HUES64 (cell line): ENCODE measurements at regions not wholly inside any gene's neighbourhood (a gene's known extent, or its start where the extent isn't known, plus 50 kb on each side); places are given as distances from the start of the nearest gene placed in this dataset.

Experiments used
- H3K27ac ChIP-seq: 2 replicates; pipeline ENCODE4 v1.7.0; 2013; ENCODE audit warnings: low read depth, low read length, inconsistent platforms
- H3K27me3 ChIP-seq: 2 replicates; pipeline ENCODE4 v1.6.1; 2013; ENCODE audit warnings: mild to moderate bottlenecking, low read length; ENCODE audit not compliant: insufficient read depth
- H3K36me3 ChIP-seq: 2 replicates; pipeline ENCODE4 v1.6.1; 2013; ENCODE audit warnings: mild to moderate bottlenecking, low read length; ENCODE audit not compliant: insufficient read depth
- H3K4me1 ChIP-seq: 2 replicates; pipeline ENCODE4 v1.6.1; 2013; ENCODE audit warnings: mild to moderate bottlenecking, low read length, moderate library complexity; ENCODE audit not compliant: insufficient read depth
- H3K4me3 ChIP-seq: 2 replicates; pipeline ENCODE4 v1.5.1; 2013; ENCODE audit warnings: mild to moderate bottlenecking, low read length, moderate library complexity
- H3K9ac ChIP-seq: 2 replicates; pipeline ENCODE4 v1.6.1; 2013; ENCODE audit warnings: mild to moderate bottlenecking, low read depth, low read length
- H3K9me3 ChIP-seq: 2 replicates; pipeline ENCODE4 v1.6.1; 2013; ENCODE audit warnings: low read depth, low read length; ENCODE audit not compliant: insufficient read depth
- WGBS: fragments of 150-250, 120-280 bp; methylation state at CpG from one replicate; pipeline ENCODE4 v1.1.7; 2013; ENCODE audit warnings: missing lambda C conversion rate; 5-methylcytosine and 5-hydroxymethylcytosine counted together

DNA sequence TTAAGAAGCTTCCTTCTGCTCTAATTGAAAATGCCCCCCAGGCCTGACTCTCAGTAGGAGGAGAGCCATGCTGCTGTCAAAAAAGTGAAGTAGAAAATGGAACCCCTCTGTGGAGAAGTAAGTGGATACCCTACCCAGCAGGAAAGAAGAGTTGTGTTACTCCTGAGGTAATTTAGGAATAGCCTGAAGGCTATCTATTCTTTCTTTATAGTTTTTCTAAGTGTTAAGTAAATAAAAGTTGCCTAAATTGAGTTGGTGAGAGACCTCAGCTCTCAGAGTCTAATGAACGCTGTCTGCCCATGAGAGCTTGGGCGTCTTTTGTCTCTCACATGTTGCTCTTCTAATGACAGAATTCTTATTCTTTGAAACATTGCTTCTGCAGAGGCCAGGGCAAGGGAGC, 116.2 kb downstream of the NSUN3 start:
- Histone ChIP-seq H3K4me3 (no peak overlapping the region), H3K27me3 (no peaks in the 10 kb centered on the region), H3K4me1 (peaks cover 6% of the 10 kb centered on the region; the same call in 1 of the 2 replicates), H3K27ac (no peak overlapping the region), H3K9me3 (no peaks in the 10 kb centered on the region), H3K36me3 (no peaks in the 10 kb centered on the region), H3K9ac (no peak overlapping the region)
- 95% methylated on average over 2 of the region's 2 CpGs for WGBS

DNA sequence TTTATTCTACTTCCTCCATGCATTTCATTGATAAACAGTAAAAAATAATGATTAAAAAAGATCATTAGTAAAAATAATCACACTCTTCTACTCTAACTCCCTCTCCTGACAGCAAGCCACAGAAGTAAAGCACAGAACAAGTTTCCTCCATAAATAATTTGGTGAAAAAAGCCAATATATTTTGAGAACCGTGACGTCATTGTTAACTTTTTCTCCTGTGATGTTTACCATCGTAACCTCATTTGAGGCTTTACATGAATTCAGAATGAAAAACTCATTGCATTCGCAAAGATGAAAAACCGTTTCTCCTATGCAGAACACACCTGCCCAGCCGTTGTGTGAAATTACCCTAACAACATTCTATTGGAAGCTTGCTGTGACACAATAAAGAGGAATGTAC, 120.7 kb downstream of the NSUN3 start:
- Histone ChIP-seq H3K27ac (no peak overlapping the region), H3K27me3 (no peaks in the 10 kb centered on the region), H3K4me3 (no peak overlapping the region), H3K4me1 (0 out of 2 replicates have a peak, but pooled peaks cover 3% of the 10 kb centered on the region), H3K36me3 (no peaks in the 10 kb centered on the region), H3K9me3 (no peaks in the 10 kb centered on the region), H3K9ac (no peak overlapping the region)
- 94% methylated on average over 6 of the region's 6 CpGs for WGBS

DNA sequence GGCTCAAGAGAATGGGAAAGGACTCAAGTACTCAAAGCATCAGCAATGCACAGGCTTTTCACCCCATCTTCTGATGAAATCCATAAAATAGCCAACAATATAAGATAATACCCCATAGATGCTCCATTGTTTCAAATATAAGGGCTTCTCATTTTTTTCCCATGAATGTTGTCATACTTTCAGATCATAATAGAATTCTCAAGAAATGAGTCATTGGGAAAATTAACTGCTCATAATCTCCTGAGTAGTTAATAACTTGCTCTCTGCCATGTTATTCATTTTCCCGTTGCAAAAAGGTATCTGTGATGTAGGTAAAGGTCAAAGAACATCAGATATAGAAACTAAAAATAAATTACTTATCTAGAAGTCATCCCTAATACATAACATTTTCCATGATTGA, 121.9 kb downstream of the NSUN3 start:
- no peak overlapping the region for H3K9ac ChIP-seq
- H3K36me3 ChIP-seq, result no peaks in the 10 kb centered on the region
- WGBS, result no CpG with 5 or more reads among the region's 1 CpG
- H3K9me3 ChIP-seq, result no peaks in the 10 kb centered on the region
- no peak overlapping the region for H3K27ac ChIP-seq
- 0 out of 2 replicates have a peak, but pooled peaks cover 3% of the 10 kb centered on the region for H3K4me1 ChIP-seq
- no peak overlapping the region for H3K4me3 ChIP-seq
- H3K27me3 ChIP-seq, result no peaks in the 10 kb centered on the region

DNA sequence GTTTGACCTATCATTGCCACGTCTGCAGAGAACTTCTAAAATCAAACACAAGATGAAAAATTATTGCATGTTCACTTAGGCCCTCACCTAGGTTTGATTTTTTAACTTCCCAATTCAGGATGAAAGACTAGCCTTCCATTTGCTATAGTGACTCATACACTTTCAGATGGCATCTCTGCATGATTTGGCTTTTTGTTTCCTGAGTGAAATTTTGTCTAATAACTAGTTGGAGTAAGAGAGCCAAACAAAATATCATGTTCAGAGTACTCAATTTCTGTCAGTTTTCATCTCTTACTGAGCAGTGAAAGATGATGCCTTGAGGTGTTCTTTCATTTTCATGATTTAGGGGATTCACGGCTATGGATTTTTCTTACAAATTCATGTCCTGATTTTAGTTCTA, 122.9 kb downstream of the NSUN3 start:
- H3K4me3 ChIP-seq, result no peak overlapping the region

DNA sequence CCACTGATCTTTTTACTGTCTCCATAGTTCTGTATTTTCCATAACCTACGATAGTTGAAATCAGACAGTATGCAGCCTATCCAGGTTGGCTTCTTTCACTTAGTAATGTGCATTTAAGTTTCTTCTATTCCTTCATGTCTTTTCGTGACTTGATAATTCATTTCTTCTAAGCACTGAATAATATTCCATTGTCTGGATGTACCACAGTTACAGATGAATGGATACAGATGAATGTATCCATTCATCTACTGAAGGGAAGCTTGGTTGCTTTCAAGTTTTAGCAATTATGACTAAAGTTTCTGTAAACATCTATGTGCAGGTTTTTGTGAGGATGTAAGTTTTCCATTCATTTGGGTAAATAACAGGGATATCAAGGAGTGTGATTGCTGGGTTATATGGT, 124.8 kb downstream of the NSUN3 start:
- no peak overlapping the region for H3K27ac ChIP-seq
- H3K4me3 ChIP-seq, result no peak overlapping the region
- H3K9ac ChIP-seq, result no peak overlapping the region
- no peaks in the 10 kb centered on the region for H3K27me3 ChIP-seq
- no peaks in the 10 kb centered on the region for H3K36me3 ChIP-seq
- no peaks in the 10 kb centered on the region for H3K9me3 ChIP-seq
- 86% methylated on average over 2 of the region's 2 CpGs for WGBS
- H3K4me1 ChIP-seq, result no peaks in the 10 kb centered on the region

More for the DNA sequence above, 122.9 kb downstream of the NSUN3 start:
- Histone ChIP-seq H3K9me3 (no peaks in the 10 kb centered on the region), H3K36me3 (no peaks in the 10 kb centered on the region), H3K4me1 (no peaks in the 10 kb centered on the region), H3K27ac (no peak overlapping the region), H3K9ac (no peak overlapping the region), H3K27me3 (no peaks in the 10 kb centered on the region)
- WGBS, result 94% methylated on average over 2 of the region's 2 CpGs

DNA sequence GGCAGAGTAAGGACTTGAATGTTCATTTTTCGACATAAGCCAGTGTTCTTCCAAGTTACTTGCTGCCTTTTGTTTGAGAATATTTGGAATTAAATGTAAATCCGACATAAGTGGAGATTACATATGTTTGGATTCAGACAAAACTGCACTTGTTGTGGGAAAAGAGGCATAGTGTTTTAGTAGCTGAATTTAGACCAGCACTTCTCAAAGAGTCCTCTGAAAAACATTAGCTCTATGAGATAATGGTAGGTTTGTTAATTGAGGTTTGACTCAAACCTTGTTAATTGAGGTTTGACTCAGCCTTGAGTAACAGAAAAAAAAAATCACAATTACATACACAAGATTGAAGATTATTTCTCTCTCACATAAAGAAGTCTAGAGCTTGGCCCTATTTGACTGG, 132.5 kb downstream of the NSUN3 start:
- no peaks in the 10 kb centered on the region for H3K4me1 ChIP-seq
- peaks cover 4% of the 10 kb centered on the region; the same call in 1 of the 2 replicates for H3K9me3 ChIP-seq
- H3K27me3 ChIP-seq, result no peaks in the 10 kb centered on the region
- no peak overlapping the region for H3K9ac ChIP-seq
- no peak overlapping the region for H3K27ac ChIP-seq
- H3K4me3 ChIP-seq, result no peak overlapping the region
- WGBS, result 95% methylated on average over 2 of the region's 2 CpGs
- no peaks in the 10 kb centered on the region for H3K36me3 ChIP-seq

DNA sequence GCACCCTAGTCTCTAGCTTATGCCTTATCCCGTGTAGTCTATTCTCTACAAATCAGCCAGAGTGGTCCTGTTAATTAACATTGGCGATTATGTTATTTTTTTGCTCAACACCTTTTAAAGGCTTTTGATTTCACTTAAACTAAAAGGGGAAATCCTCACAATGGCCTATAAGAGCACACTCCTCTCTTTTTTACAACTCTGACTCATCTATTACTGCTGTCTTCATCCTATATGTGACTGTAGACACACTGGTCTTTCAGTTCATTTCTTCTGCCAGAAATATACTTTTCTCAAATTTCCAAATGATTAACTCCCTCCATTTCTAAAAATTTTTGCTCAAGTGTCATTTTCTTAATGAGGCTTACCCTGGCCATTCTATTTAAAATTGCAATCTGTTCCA, 143.4 kb downstream of the NSUN3 start:
- 95% methylated on average over 2 of the region's 2 CpGs for WGBS
- Histone ChIP-seq H3K36me3 (no peaks in the 10 kb centered on the region), H3K4me1 (peaks cover 10% of the 10 kb centered on the region), H3K27me3 (no peaks in the 10 kb centered on the region), H3K4me3 (no peak overlapping the region), H3K9ac (no peak overlapping the region), H3K9me3 (no peaks in the 10 kb centered on the region), H3K27ac (no peak overlapping the region)

DNA sequence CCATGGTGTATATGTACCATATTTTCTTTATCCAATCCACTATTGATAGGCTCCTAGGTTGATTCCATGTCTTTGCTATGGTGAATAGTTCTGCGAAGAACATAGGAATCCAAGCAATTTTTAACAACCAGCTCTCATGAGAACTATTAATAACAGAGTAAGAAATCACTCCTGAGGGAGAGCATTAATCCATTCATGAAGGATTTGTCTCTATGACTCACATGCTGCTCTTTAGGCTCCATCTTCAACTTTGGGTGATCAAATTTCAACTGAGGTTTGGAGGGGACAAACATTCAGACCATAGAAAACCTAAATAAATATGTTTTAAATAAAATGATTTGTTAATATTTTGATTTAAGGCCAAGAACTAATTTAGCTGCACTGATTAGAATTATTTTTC, 147.4 kb downstream of the NSUN3 start:
- Histone ChIP-seq H3K36me3 (no peaks in the 10 kb centered on the region), H3K4me3 (no peak overlapping the region), H3K9ac (no peak overlapping the region), H3K4me1 (no peaks in the 10 kb centered on the region), H3K27ac (no peak overlapping the region), H3K9me3 (no peaks in the 10 kb centered on the region), H3K27me3 (no peaks in the 10 kb centered on the region)
- 100% methylated on average over 1 of the region's 1 CpG for WGBS

DNA sequence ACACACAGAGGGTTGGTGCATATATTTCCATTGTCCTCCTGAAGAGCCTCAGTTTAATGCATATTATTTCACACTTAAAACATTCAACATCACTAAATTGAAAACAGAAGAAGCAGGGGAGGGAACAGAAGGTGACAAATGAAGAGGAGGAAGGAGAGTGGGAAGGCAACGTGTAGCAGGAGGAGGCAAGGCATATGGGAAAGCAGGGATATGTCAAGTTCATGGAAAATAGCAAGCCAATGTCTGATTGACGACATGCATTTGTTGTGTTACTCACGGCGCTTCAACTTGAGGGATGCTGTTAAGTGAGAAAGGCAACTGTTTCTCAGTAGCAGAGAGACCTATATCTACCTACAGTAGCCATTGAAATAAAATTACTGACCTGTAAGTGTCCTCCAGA, 154.5 kb downstream of the NSUN3 start:
- Histone ChIP-seq H3K9me3 (peaks cover 4% of the 10 kb centered on the region; the same call in 1 of the 2 replicates), H3K27ac (no peak overlapping the region), H3K4me1 (no peaks in the 10 kb centered on the region), H3K27me3 (no peaks in the 10 kb centered on the region), H3K9ac (no peak overlapping the region), H3K36me3 (no peaks in the 10 kb centered on the region), H3K4me3 (no peak overlapping the region)
- WGBS, result 89% methylated on average over 4 of the region's 4 CpGs

DNA sequence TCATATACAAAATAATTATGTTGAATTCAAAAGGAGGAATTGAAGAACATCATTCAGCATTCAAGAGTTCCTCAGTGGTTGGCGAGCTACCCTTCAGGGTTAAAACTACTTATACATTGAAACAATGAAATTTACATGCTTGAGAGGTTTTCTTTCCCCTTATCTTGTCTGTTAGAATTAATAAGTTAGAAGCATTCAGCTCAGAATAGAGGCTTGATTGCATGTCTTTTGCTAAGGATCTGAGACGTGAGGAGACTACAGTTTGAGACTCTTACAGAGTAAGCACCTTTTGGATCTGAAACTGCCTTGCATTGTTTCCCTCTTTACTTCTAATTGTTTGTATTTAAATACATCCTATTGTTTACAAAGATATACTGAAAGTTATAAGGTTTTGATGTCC, 157.6 kb downstream of the NSUN3 start:
- no peaks in the 10 kb centered on the region for H3K27me3 ChIP-seq
- H3K4me3 ChIP-seq, result no peak overlapping the region
- WGBS, result 94% methylated on average over 1 of the region's 2 CpGs
- no peak overlapping the region for H3K27ac ChIP-seq
- peaks cover 4% of the 10 kb centered on the region; the same call in 1 of the 2 replicates for H3K9me3 ChIP-seq
- no peaks in the 10 kb centered on the region for H3K36me3 ChIP-seq
- H3K9ac ChIP-seq, result no peak overlapping the region
- H3K4me1 ChIP-seq, result no peaks in the 10 kb centered on the region

DNA sequence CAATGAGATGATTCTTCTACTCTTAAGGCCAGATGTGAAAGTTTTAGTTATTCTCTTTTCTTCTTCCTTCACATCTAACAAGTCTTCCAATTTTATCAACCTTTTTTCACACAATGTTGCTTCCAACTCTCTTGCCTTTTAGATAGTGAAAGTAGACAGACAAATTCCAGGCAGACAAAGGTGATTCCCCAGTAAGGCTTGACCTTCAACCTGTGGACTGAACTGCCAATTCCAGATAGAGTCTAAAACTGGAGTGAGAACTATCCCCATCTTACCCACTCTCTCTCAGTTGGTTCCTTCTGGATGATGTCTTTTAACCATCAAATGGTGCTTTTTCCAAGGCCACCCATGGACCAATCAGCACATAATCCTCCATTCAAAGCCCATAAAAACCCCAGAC, 159.0 kb downstream of the NSUN3 start:
- Histone ChIP-seq H3K9me3 (peaks cover 4% of the 10 kb centered on the region; the same call in 1 of the 2 replicates), H3K36me3 (no peaks in the 10 kb centered on the region), H3K27ac (no peak overlapping the region), H3K27me3 (no peaks in the 10 kb centered on the region), H3K4me3 (no peak overlapping the region), H3K9ac (no peak overlapping the region), H3K4me1 (peaks cover under 1% of the 10 kb centered on the region; the same call in 1 of the 2 replicates)

DNA sequence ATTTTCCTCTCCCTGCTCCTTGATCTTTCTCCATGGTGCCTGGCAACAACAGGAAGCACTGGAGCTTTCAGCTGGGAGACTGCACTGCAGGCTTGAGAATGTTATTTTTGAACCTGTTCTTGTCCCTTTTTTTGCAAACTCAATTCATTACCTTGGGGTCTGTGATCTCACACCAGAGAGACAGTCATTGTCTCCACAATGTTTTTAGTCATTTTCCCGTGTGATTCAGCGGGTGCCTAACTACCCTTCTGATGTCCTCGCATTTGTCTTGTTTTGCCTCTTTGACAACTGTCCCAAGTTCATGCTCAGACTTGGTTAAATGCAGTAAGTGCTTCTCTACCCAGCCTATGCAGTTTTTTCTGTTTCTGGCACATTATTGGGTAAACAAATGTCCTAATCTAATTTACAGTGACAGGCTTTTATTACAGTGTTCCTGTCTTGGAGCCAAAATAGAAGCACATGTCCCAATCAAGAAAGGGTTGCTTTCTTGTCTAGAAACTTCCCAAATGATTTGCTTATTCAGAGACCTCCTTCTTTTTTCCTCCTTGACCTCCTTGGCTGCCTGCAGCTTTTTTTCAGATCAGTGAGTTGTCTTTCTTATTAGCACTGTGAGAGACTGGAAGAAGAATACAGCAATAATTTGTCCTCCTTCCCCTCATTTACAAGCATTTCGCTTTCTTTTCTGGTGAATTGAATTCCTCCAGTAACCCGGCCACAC, 162.4 kb downstream of the NSUN3 start:
- no peak overlapping the region for H3K27ac ChIP-seq
- H3K4me1 ChIP-seq, result peaks cover 10% of the 10 kb centered on the region
- no peak overlapping the region for H3K9ac ChIP-seq
- no peaks in the 10 kb centered on the region for H3K27me3 ChIP-seq
- H3K36me3 ChIP-seq, result no peaks in the 10 kb centered on the region
- 93% methylated on average over 5 of the region's 5 CpGs for WGBS
- no peak overlapping the region for H3K4me3 ChIP-seq
- H3K9me3 ChIP-seq, result peaks cover 4% of the 10 kb centered on the region; the same call in 1 of the 2 replicates
